ENCODE measurements at regions not wholly inside any gene's neighbourhood (a gene's known extent, or its start where the extent isn't known, plus 50 kb on each side); places are given as distances from the start of the nearest gene placed in this dataset.

DNA sequence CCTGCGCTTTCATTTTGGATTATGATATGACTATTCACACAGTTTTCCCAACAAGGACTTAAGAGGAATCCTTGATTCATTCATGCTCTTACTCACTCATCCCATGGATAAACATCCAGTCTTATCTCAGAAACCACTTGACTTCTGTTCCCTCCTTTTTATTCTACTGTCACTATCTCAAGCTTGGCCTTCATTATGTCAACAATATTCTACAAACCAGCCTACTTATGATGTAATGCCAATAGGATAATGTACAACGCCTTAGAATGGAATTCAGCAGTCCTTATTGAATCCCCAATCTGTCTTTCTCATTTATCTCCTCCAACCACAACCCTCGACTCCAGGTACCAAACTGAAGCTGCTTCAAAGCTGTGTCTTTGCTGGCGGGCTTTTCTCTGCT lies 448.5 kb downstream of the PDZRN4 start:
- no peaks in the 10 kb centered on the region for H3K36me3 Mint-ChIP-seq (ENCODE audit: low read depth, unreplicated experiment)
- no peaks in the 10 kb centered on the region for H3K4me1 Mint-ChIP-seq (ENCODE audit: unreplicated experiment)
- no peaks in the 10 kb centered on the region for H3K9me3 Mint-ChIP-seq (ENCODE audit: unreplicated experiment)
- DNase-seq (ENCODE audit: low spot score) = no peak
- TF ChIP-seq, protein P1, sequence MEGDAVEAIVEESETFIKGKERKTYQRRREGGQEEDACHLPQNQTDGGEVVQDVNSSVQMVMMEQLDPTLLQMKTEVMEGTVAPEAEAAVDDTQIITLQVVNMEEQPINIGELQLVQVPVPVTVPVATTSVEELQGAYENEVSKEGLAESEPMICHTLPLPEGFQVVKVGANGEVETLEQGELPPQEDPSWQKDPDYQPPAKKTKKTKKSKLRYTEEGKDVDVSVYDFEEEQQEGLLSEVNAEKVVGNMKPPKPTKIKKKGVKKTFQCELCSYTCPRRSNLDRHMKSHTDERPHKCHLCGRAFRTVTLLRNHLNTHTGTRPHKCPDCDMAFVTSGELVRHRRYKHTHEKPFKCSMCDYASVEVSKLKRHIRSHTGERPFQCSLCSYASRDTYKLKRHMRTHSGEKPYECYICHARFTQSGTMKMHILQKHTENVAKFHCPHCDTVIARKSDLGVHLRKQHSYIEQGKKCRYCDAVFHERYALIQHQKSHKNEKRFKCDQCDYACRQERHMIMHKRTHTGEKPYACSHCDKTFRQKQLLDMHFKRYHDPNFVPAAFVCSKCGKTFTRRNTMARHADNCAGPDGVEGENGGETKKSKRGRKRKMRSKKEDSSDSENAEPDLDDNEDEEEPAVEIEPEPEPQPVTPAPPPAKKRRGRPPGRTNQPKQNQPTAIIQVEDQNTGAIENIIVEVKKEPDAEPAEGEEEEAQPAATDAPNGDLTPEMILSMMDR (IDR thresholded peaks at IDR 0.05; ENCODE audit: unreplicated experiment) = no peak
- H3K27me3 Mint-ChIP-seq (ENCODE audit: unreplicated experiment) = no peaks in the 10 kb centered on the region
- H3K27ac Mint-ChIP-seq (ENCODE audit: unreplicated experiment) = no peak overlapping the region
- no peak overlapping the region for H3K4me3 Mint-ChIP-seq (ENCODE audit: unreplicated experiment)

DNA sequence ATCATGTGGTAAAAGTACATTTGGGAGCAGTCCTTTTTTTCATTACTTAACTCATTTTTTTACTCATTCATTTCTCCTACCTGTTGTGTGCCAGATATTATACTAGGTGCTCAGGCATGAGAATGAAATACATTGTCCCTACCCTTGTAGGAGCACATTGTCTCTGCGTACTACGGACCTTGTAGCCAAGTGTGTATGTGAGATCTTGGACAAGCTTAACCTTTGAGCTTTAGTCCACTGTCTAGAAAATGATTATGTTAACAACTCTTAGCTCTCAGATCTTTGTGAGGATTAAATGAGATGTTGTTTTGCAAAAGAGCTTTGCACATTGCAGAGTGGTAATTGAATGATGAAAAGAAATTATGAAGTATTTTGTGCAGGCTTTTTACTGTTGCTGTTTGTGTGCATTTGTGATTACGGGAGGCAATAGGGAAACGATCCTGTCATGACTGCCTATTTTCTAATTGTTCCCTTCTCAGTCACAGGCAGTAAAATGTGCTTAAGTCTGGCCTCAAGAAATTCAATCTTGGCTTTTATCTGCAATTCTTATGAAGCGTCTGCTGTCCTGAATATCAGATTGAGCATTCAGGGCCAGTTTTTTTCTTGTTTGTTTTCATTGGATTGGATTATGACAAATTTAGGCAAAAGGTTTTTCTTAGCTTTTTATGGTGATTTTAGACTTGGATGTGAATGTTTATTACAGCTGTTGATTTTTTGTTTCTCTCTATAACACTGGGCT lies 447.7 kb downstream of the PDZRN4 start:
- Mint-ChIP-seq H3K27me3 (ENCODE audit: unreplicated experiment) (no peaks in the 10 kb centered on the region), H3K27ac (ENCODE audit: unreplicated experiment) (no peak overlapping the region), H3K4me3 (ENCODE audit: unreplicated experiment) (no peak overlapping the region), H3K9me3 (ENCODE audit: unreplicated experiment) (no peaks in the 10 kb centered on the region), H3K36me3 (ENCODE audit: low read depth, unreplicated experiment) (no peaks in the 10 kb centered on the region), H3K4me1 (ENCODE audit: unreplicated experiment) (no peaks in the 10 kb centered on the region)
- DNase-seq (ENCODE audit: low spot score) = no peak
- TF ChIP-seq, protein P1 (IDR thresholded peaks at IDR 0.05; ENCODE audit: unreplicated experiment) = no peak

DNA sequence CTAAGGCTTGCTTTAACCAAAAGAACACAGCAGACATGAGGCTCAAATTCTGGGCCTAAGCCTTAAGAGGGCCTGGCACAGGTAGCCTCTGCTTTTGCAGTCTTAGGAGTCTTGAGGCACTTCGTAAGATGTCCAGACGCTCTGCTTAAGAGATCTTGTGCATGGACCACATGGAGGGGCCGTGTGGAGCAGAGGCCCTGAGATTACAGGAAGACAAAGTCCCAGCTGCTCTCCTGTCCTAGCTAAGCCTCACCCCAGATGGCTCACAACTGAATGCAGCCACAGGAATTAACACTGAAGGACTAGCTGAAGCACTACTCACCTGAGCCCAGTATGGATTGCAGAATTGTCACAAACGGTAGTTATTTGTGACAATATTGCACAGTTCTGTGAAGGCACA lies 446.0 kb downstream of the PDZRN4 start:
- Mint-ChIP-seq H3K27ac (ENCODE audit: unreplicated experiment) (no peak overlapping the region), H3K4me1 (ENCODE audit: unreplicated experiment) (no peaks in the 10 kb centered on the region), H3K27me3 (ENCODE audit: unreplicated experiment) (no peaks in the 10 kb centered on the region), H3K4me3 (ENCODE audit: unreplicated experiment) (no peak overlapping the region), H3K36me3 (ENCODE audit: low read depth, unreplicated experiment) (no peaks in the 10 kb centered on the region), H3K9me3 (ENCODE audit: unreplicated experiment) (no peaks in the 10 kb centered on the region)
- DNase-seq (ENCODE audit: low spot score) = no peak
- TF ChIP-seq, protein P1 (IDR thresholded peaks at IDR 0.05; ENCODE audit: unreplicated experiment) = no peak

DNA sequence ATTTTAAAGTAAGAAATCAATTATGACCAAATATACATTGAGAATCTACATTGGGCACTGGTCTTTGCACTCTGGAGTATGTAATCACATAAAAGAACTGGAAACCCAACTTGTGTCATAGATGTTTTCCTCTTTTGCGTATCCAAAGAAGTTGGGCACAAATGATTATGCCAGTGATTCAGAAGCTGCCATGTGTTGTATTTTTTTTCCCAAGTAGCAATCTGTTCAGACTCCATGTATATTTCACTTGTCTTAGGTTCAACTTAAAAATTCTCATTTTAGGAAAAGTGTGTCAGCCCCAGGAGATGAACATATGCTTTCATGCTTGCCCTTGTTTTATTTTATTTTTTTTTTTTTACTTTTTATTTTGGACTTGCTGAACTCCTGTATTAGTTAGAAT lies 441.5 kb downstream of the PDZRN4 start:
- TF ChIP-seq, protein P1 (IDR thresholded peaks at IDR 0.05; ENCODE audit: unreplicated experiment) = no peak
- Mint-ChIP-seq H3K4me1 (ENCODE audit: unreplicated experiment) (no peaks in the 10 kb centered on the region), H3K27ac (ENCODE audit: unreplicated experiment) (no peak overlapping the region), H3K9me3 (ENCODE audit: unreplicated experiment) (no peaks in the 10 kb centered on the region), H3K27me3 (ENCODE audit: unreplicated experiment) (no peaks in the 10 kb centered on the region), H3K4me3 (ENCODE audit: unreplicated experiment) (no peak overlapping the region), H3K36me3 (ENCODE audit: low read depth, unreplicated experiment) (no peaks in the 10 kb centered on the region)
- DNase-seq (ENCODE audit: low spot score) = no peak

- Mint-ChIP-seq H3K4me1 (ENCODE audit: unreplicated experiment) (no peaks in the 10 kb centered on the region), H3K36me3 (ENCODE audit: low read depth, unreplicated experiment) (no peaks in the 10 kb centered on the region), H3K27ac (ENCODE audit: unreplicated experiment) (no peak overlapping the region), H3K9me3 (ENCODE audit: unreplicated experiment) (no peaks in the 10 kb centered on the region), H3K27me3 (ENCODE audit: unreplicated experiment) (no peaks in the 10 kb centered on the region), H3K4me3 (ENCODE audit: unreplicated experiment) (no peak overlapping the region)
- TF ChIP-seq, protein P1 (IDR thresholded peaks at IDR 0.05; ENCODE audit: unreplicated experiment) = no peak
- no peak for DNase-seq (ENCODE audit: low spot score)
Observed at GRCh38 chr12:41627476-41627875, 439.4 kb downstream of the PDZRN4 start.
